Fibroblast of villous mesenchyme (primary cell): ENCODE measurements at regions not wholly inside any gene's neighbourhood (a gene's known extent, or its start where the extent isn't known, plus 50 kb on each side); places are given as distances from the start of the nearest gene placed in this dataset.
"Not testable (repeated sequence)": the region's sequence is repeated elsewhere in the genome, so short reads cannot be mapped to it uniquely, and the experiment has no call there.

Experiments
- DNase-seq: peaks from one replicate; pipeline ENCODE4 v3.0.0-alpha.2; 2010; ENCODE audit warnings: low read depth
- H3K4me3 ChIP-seq: 2 replicates; pipeline ENCODE4 v1.5.1; 2011; ENCODE audit warnings: low read depth, mild to moderate bottlenecking, low read length
- CTCF ChIP-seq: IDR thresholded peaks from 2 replicates; pipeline ENCODE4 v1.5.1; 2012; ENCODE audit warnings: low read depth, mild to moderate bottlenecking, low read length; ENCODE audit not compliant: insufficient read depth

- H3K4me3 ChIP-seq, result no peak overlapping the region
- DNase-seq, result no peak
- no peak for TF ChIP-seq CTCF
These were observed 212.0 kb upstream of the MGAT5 start for GRCh38 chr2:134041877-134042276.

- H3K4me3 ChIP-seq, DNase-seq: not testable (repeated sequence)
These were observed 210.8 kb upstream of the MGAT5 start for GRCh38 chr2:134043028-134043427.

GRCh38 chr2:134052173-134052572, 201.7 kb upstream of the MGAT5 start:
- no peak overlapping the region for H3K4me3 ChIP-seq
- no peak for TF ChIP-seq CTCF
- DNase-seq, result no peak

GRCh38 chr2:134056173-134056572, 197.7 kb upstream of the MGAT5 start:
- no peak for TF ChIP-seq CTCF
- DNase-seq, result no peak

GRCh38 chr2:134061066-134061465, 192.8 kb upstream of the MGAT5 start:
- DNase-seq, H3K4me3 ChIP-seq: not testable (repeated sequence)

More at GRCh38 chr2:134056173-134056572, 197.7 kb upstream of the MGAT5 start:
- no peak overlapping the region for H3K4me3 ChIP-seq

- not testable (repeated sequence) for H3K4me3 ChIP-seq, DNase-seq
These were observed 191.6 kb upstream of the MGAT5 start for GRCh38 chr2:134062235-134062634.

- not testable (repeated sequence) for DNase-seq, H3K4me3 ChIP-seq
These were observed 190.0 kb upstream of the MGAT5 start for GRCh38 chr2:134063916-134064315.

GRCh38 chr2:134070281-134070741, 183.6 kb upstream of the MGAT5 start:
- no peak for DNase-seq
- H3K4me3 ChIP-seq, result no peak overlapping the region
- no peak for TF ChIP-seq CTCF

GRCh38 chr2:134072341-134072740, 181.5 kb upstream of the MGAT5 start:
- no peak overlapping the region for H3K4me3 ChIP-seq
- TF ChIP-seq CTCF, result no peak
- no peak for DNase-seq
